Panc1 (cell line): ENCODE measurements at regions not wholly inside any gene's neighbourhood (a gene's known extent, or its start where the extent isn't known, plus 50 kb on each side); places are given as distances from the start of the nearest gene placed in this dataset.

ENCODE experiments used
- CTCF ChIP-seq: fragments of 450-650 bp; IDR thresholded peaks from 2 replicates; pipeline ENCODE4 v1.5.1; 2017; ENCODE audit warnings: mild to moderate bottlenecking
- POLR2AphosphoS5 ChIP-seq: IDR thresholded peaks from 2 replicates; pipeline ENCODE4 v1.6.1; 2012; ENCODE audit warnings: mild to moderate bottlenecking, low read depth, low read length, moderate library complexity
- REST ChIP-seq, 2 experiments: IDR thresholded peaks; 2 replicates each; pipeline ENCODE4 v1.6.1; 2011 to 2012; ENCODE audit warnings: low read depth in 2 of 2, control low read depth in 1 of 2, low read length in 1 of 2, mild to moderate bottlenecking in 1 of 2, moderate library complexity in 1 of 2; ENCODE audit not compliant: insufficient read depth in 1 of 2
- SIN3A ChIP-seq: IDR thresholded peaks from 2 replicates; pipeline ENCODE4 v1.6.1; 2012; ENCODE audit warnings: low read depth, mild to moderate bottlenecking, low read length, moderate library complexity, borderline replicate concordance; ENCODE audit not compliant: insufficient read depth
- TCF7L2 ChIP-seq: IDR thresholded peaks from 2 replicates; pipeline ENCODE4 v1.6.1; 2011; ENCODE audit warnings: mild to moderate bottlenecking, low read depth, low read length, inconsistent platforms

- TF ChIP-seq CTCF: no peak
- TF ChIP-seq TCF7L2: no peak
- no peak for TF ChIP-seq POLR2AphosphoS5
- no peak for TF ChIP-seq REST (IDR thresholded peaks at IDR 0.05; ENCODE audit: insufficient read depth in 1 of 2, low read depth in 2 of 2, low read length in 1 of 2)
- TF ChIP-seq SIN3A: no peak
These were observed 510.0 kb downstream of the GADD45G start for GRCh38 chr9:90114641-90115425.
